LNCaP clone FGC (cell line): ENCODE measurements at regions not wholly inside any gene's neighbourhood (a gene's known extent, or its start where the extent isn't known, plus 50 kb on each side); places are given as distances from the start of the nearest gene placed in this dataset.
"Not testable (repeated sequence)": the region's sequence is repeated elsewhere in the genome, so short reads cannot be mapped to it uniquely, and the experiment has no call there.

ENCODE experiments used
- DNase-seq: peaks from one replicate; pipeline ENCODE4 v3.0.0-alpha.2; 2011; ENCODE audit warnings: low read depth
- H3K4me3 ChIP-seq: 2 replicates; pipeline ENCODE4 v1.5.1; 2011; ENCODE audit warnings: mild to moderate bottlenecking, low read depth, low read length, control low read depth
- CTCF ChIP-seq: IDR thresholded peaks from 2 replicates; pipeline ENCODE4 v1.5.1; 2012; ENCODE audit warnings: mild to moderate bottlenecking; ENCODE audit not compliant: control insufficient read depth, insufficient read depth; ENCODE audit errors: extremely low read depth

- no peak for TF ChIP-seq CTCF
- no peak overlapping the region for H3K4me3 ChIP-seq
Observed at GRCh38 chr14:92244805-92245204, 78.2 kb upstream of the SLC24A4 start.

GRCh38 chr14:92247341-92247740 lies 75.6 kb upstream of the SLC24A4 start:
- no peak overlapping the region for H3K4me3 ChIP-seq
- no peak for TF ChIP-seq CTCF
- DNase-seq, result no peak

More at GRCh38 chr14:92244805-92245204, 78.2 kb upstream of the SLC24A4 start:
- DNase-seq, result no peak

- DNase-seq, result no peak
- no peak overlapping the region for H3K4me3 ChIP-seq
- TF ChIP-seq CTCF, result no peak
Observed at GRCh38 chr14:92247947-92248346, 75.0 kb upstream of the SLC24A4 start.

GRCh38 chr14:92248696-92249095 lies 74.3 kb upstream of the SLC24A4 start:
- DNase-seq, result no peak
- no peak for TF ChIP-seq CTCF
- H3K4me3 ChIP-seq, result no peak overlapping the region

GRCh38 chr14:92250366-92250765 lies 72.6 kb upstream of the SLC24A4 start:
- not testable (repeated sequence) for H3K4me3 ChIP-seq, DNase-seq

GRCh38 chr14:92252323-92252722 lies 70.6 kb upstream of the SLC24A4 start:
- no peak for DNase-seq
- H3K4me3 ChIP-seq, result no peak overlapping the region
- TF ChIP-seq CTCF, result no peak

- DNase-seq, result no peak
- H3K4me3 ChIP-seq, result no peak overlapping the region
- TF ChIP-seq CTCF, result no peak
Observed at GRCh38 chr14:92253381-92253894, 69.5 kb upstream of the SLC24A4 start.

GRCh38 chr14:92254786-92255185 lies 68.2 kb upstream of the SLC24A4 start:
- no peak for DNase-seq
- H3K4me3 ChIP-seq, result no peak overlapping the region
- TF ChIP-seq CTCF, result no peak
